ENCODE measurements at regions not wholly inside any gene's neighbourhood (a gene's known extent, or its start where the extent isn't known, plus 50 kb on each side); places are given as distances from the start of the nearest gene placed in this dataset.

DNA sequence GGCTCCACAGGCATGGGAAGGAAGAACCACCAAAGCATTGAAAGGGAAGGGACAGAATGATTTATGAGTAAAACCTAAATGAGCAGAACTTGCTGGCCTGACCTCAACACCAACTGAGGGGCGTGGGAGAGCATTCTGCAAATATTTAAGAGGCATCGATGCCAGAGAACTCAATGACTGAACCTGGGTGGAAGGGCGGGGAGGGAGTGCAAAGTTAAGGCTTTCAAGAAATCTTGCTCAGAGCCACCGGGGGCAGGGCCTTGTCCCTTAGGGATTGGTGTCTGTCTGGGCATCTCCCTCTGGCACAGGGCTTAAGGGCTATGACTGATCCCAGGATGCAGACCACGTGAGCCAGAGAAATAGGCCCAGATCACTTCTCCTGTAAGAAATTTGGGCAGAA lies 137.1 kb downstream of the ADAMTS15 start:
- Histone ChIP-seq H3K27ac (peak overlapping the region in 1 of 2 donors; percentile 38), H3K4me1 (peaks cover 0 to 6% of the 10 kb centered on the region in 2 donors), H3K4me3 (no peak overlapping the region), H3K27me3 (no peaks in the 10 kb centered on the region), H3K9me3 (peaks cover 0 to 5% of the 10 kb centered on the region in 2 donors), H3K36me3 (no peaks in the 10 kb centered on the region)
- intact Hi-C loops (cut with DNase I; ENCODE audit: low total_unique reads) = no loop called here
- TF ChIP-seq, protein P1, sequence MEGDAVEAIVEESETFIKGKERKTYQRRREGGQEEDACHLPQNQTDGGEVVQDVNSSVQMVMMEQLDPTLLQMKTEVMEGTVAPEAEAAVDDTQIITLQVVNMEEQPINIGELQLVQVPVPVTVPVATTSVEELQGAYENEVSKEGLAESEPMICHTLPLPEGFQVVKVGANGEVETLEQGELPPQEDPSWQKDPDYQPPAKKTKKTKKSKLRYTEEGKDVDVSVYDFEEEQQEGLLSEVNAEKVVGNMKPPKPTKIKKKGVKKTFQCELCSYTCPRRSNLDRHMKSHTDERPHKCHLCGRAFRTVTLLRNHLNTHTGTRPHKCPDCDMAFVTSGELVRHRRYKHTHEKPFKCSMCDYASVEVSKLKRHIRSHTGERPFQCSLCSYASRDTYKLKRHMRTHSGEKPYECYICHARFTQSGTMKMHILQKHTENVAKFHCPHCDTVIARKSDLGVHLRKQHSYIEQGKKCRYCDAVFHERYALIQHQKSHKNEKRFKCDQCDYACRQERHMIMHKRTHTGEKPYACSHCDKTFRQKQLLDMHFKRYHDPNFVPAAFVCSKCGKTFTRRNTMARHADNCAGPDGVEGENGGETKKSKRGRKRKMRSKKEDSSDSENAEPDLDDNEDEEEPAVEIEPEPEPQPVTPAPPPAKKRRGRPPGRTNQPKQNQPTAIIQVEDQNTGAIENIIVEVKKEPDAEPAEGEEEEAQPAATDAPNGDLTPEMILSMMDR (IDR thresholded peaks at IDR 0.05) = no peak
- no peak for TF ChIP-seq POLR2AphosphoS5 (IDR thresholded peaks at IDR 0.05)
- no peak for TF ChIP-seq POLR2A (IDR thresholded peaks at IDR 0.05)
- DNase-seq (ENCODE audit: low spot score in 2 of 2) = no peak

- H3K36me3 ChIP-seq = no peaks in the 10 kb centered on the region
- peaks cover 0 to 5% of the 10 kb centered on the region in 2 donors for H3K9me3 ChIP-seq
- H3K27ac ChIP-seq = no peak overlapping the region
- TF ChIP-seq POLR2AphosphoS5 (IDR thresholded peaks at IDR 0.05) = no peak
- TF ChIP-seq POLR2A (IDR thresholded peaks at IDR 0.05) = no peak
- TF ChIP-seq, protein P1 (IDR thresholded peaks at IDR 0.05) = no peak
- no peaks in the 10 kb centered on the region for H3K27me3 ChIP-seq
- intact Hi-C loops (cut with DNase I; ENCODE audit: low total_unique reads) = no loop called here
- no peaks in the 10 kb centered on the region for H3K4me1 ChIP-seq
- H3K4me3 ChIP-seq = no peak overlapping the region
- DNase-seq (ENCODE audit: low spot score in 2 of 2) = no peak
These were observed 139.2 kb downstream of the ADAMTS15 start for GRCh38 chr11:130587658-130588057.

- H3K36me3 ChIP-seq = no peaks in the 10 kb centered on the region
- no peak for DNase-seq (ENCODE audit: low spot score in 2 of 2)
- no peak overlapping the region for H3K27ac ChIP-seq
- H3K27me3 ChIP-seq = no peaks in the 10 kb centered on the region
- intact Hi-C loops (cut with DNase I; ENCODE audit: low total_unique reads) = no loop called here
- H3K4me3 ChIP-seq = no peak overlapping the region
- H3K9me3 ChIP-seq = peaks cover 0 to 5% of the 10 kb centered on the region in 2 donors
- no peaks in the 10 kb centered on the region for H3K4me1 ChIP-seq
- TF ChIP-seq POLR2A (IDR thresholded peaks at IDR 0.05) (no peak), POLR2AphosphoS5 (IDR thresholded peaks at IDR 0.05) (no peak)
- TF ChIP-seq, protein P1 (IDR thresholded peaks at IDR 0.05) = no peak
These were observed 140.0 kb downstream of the ADAMTS15 start for GRCh38 chr11:130588471-130588870.

DNA sequence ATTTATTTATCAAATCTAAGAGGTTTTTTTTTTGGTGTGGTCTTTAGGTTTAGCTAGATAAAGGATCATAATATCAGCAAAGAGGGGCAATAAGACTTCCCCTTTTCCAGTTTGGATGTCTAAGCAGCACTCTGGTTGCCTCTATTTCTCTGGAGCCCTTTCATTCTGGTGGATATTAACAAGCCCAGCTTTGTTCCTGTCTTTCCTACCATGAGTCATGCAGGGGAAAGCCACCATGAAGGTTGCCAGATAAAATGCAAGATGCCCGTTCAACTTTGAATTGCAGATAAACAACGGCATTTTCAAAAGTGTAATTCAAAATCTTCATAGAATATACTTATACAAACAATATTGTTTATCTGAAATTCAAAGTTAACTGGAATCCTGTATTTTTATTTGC lies 143.6 kb downstream of the ADAMTS15 start:
- TF ChIP-seq POLR2AphosphoS5 (IDR thresholded peaks at IDR 0.05) = no peak
- no peaks in the 10 kb centered on the region for H3K4me1 ChIP-seq
- intact Hi-C loops (cut with DNase I; ENCODE audit: low total_unique reads) = no loop called here
- peaks cover 0 to 4% of the 10 kb centered on the region in 2 donors for H3K9me3 ChIP-seq
- H3K27ac ChIP-seq = no peak overlapping the region
- no peaks in the 10 kb centered on the region for H3K36me3 ChIP-seq
- DNase-seq (ENCODE audit: low spot score in 2 of 2) = no peak
- H3K27me3 ChIP-seq = no peaks in the 10 kb centered on the region
- H3K4me3 ChIP-seq = no peak overlapping the region

DNA sequence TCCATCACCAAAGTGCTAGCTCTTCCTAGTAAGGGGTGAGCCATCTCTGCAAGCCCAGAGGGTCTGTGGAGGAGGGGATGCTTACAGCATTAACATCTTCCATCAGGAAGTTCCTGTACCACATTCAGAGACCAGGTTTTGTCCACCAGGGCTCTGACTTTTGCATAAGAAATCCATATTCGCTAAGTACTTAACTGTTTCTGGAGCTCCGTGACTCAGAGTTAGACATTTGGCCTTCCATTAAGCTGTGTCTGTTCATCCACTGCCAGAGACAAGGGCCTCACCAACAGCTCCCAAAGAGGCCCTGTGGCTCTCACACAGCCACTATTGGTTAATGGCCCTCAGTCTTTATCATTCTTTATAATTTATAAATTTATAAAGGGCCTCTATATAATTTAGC lies 144.6 kb downstream of the ADAMTS15 start:
- TF ChIP-seq, protein P1 (IDR thresholded peaks at IDR 0.05) = no peak
- TF ChIP-seq POLR2AphosphoS5 (IDR thresholded peaks at IDR 0.05) (no peak), POLR2A (IDR thresholded peaks at IDR 0.05) (no peak)
- Histone ChIP-seq H3K27ac (no peak overlapping the region), H3K36me3 (no peaks in the 10 kb centered on the region), H3K4me3 (no peak overlapping the region), H3K27me3 (no peaks in the 10 kb centered on the region), H3K4me1 (no peaks in the 10 kb centered on the region), H3K9me3 (no peaks in the 10 kb centered on the region)
- intact Hi-C loops (cut with DNase I; ENCODE audit: low total_unique reads) = no loop called here
- DNase-seq (ENCODE audit: low spot score in 2 of 2) = no peak

DNA sequence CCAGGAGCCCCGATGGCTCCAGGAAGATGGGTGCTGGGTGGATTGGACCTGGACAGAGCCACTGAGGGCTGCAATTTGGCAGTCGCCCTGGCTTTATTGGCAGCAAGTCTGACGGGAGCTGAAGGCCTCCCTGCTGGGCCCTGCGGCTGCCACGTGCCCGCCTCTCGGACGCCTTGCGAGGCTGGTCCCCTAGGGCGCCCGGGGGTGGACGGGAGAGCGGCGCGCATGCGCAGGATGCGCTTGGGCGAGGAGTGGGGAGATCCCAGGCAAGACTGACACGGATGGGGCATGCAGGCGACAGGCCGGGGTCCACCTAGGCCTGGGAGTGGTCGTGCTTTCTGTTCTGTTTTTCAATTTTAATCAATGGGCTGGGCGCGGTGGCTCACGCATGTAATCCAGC lies 150.0 kb downstream of the ADAMTS15 start:
- H3K9me3 ChIP-seq = no peaks in the 10 kb centered on the region
- no peaks in the 10 kb centered on the region for H3K36me3 ChIP-seq
- no peak overlapping the region for H3K4me3 ChIP-seq
- no peak overlapping the region for H3K27ac ChIP-seq
- TF ChIP-seq POLR2AphosphoS5 (IDR thresholded peaks at IDR 0.05) (no peak), POLR2A (IDR thresholded peaks at IDR 0.05) (no peak)
- TF ChIP-seq, protein P1 (IDR thresholded peaks at IDR 0.05) = no peak
- intact Hi-C loops (cut with DNase I; ENCODE audit: low total_unique reads) = no loop called here
- H3K27me3 ChIP-seq = no peaks in the 10 kb centered on the region
- no peak for DNase-seq (ENCODE audit: low spot score in 2 of 2)
- H3K4me1 ChIP-seq = no peaks in the 10 kb centered on the region
